Keratinocyte (primary cell): ENCODE measurements at regions not wholly inside any gene's neighbourhood (a gene's known extent, or its start where the extent isn't known, plus 50 kb on each side); places are given as distances from the start of the nearest gene placed in this dataset.
"Not testable (repeated sequence)": the region's sequence is repeated elsewhere in the genome, so short reads cannot be mapped to it uniquely, and the experiment has no call there.

Experiments
- EZH2 ChIP-seq: IDR thresholded peaks from one replicate; pipeline ENCODE4 v1.6.1; 2012; ENCODE audit warnings: inconsistent platforms, mild to moderate bottlenecking, low read length, moderate library complexity
- TF ChIP-seq, protein P1 (sequence below), 3 experiments: IDR thresholded peaks in 1 of 3; conservative IDR thresholded peaks in 1 of 3; optimal IDR thresholded peaks in 1 of 3; 2 replicates in 2 of 3; 3 replicates in 1 of 3; pipeline versions ENCODE3 to v1.5.1; 2011; ENCODE audit warnings: low read length in 3 of 3, mild to moderate bottlenecking in 3 of 3, moderate library complexity in 2 of 3, control low read depth in 1 of 3, inconsistent platforms in 1 of 3; ENCODE audit not compliant: insufficient read depth in 2 of 3; ENCODE audit errors: extremely low read depth in 1 of 3

GRCh38 chr2:180234991-180235390 is 227.9 kb upstream of the CWC22 start:
- TF ChIP-seq EZH2 = not testable (repeated sequence)
- TF ChIP-seq, protein P1, sequence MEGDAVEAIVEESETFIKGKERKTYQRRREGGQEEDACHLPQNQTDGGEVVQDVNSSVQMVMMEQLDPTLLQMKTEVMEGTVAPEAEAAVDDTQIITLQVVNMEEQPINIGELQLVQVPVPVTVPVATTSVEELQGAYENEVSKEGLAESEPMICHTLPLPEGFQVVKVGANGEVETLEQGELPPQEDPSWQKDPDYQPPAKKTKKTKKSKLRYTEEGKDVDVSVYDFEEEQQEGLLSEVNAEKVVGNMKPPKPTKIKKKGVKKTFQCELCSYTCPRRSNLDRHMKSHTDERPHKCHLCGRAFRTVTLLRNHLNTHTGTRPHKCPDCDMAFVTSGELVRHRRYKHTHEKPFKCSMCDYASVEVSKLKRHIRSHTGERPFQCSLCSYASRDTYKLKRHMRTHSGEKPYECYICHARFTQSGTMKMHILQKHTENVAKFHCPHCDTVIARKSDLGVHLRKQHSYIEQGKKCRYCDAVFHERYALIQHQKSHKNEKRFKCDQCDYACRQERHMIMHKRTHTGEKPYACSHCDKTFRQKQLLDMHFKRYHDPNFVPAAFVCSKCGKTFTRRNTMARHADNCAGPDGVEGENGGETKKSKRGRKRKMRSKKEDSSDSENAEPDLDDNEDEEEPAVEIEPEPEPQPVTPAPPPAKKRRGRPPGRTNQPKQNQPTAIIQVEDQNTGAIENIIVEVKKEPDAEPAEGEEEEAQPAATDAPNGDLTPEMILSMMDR (optimal IDR thresholded peaks at IDR 0.05 in 1 of 3, IDR thresholded peaks at IDR 0.05 in 1 of 3, conservative IDR thresholded peaks at IDR 0.05 in 1 of 3; ENCODE audit: extremely low read depth in 1 of 3, insufficient read depth in 2 of 3, low read length in 3 of 3) = not testable (repeated sequence)
